ENCODE measurements at regions not wholly inside any gene's neighbourhood (a gene's known extent, or its start where the extent isn't known, plus 50 kb on each side); places are given as distances from the start of the nearest gene placed in this dataset.

- TF ChIP-seq CTCF (IDR thresholded peaks at IDR 0.05) (no peak), ZFX (IDR thresholded peaks at IDR 0.05; ENCODE audit: borderline replicate concordance) (no peak)
These were observed 1376.0 kb downstream of the TBC1D22A start for GRCh38 chr22:48138427-48138826.
